T-helper 2 cell treated with Interferon-gamma antibody and Interleukin-4, amounts not matched to agents 100 ng/mL and 5 ng/mL, for 36 hours (primary cell): ENCODE measurements at regions not wholly inside any gene's neighbourhood (a gene's known extent, or its start where the extent isn't known, plus 50 kb on each side); places are given as distances from the start of the nearest gene placed in this dataset.

Experiments used
- intact Hi-C: fragments of 100-400 bp; cut with micrococcal nuclease; formaldehyde crosslinking; loops from one replicate; pipeline ENCODE4 v1.15.1; 2023

- intact Hi-C loops = no loop called here
Observed at GRCh38 chr2:225156853-225157451, 114.7 kb upstream of the DOCK10 start.

GRCh38 chr2:225140723-225141122 is 98.5 kb upstream of the DOCK10 start:
- intact Hi-C loops = no loop called here

DNA sequence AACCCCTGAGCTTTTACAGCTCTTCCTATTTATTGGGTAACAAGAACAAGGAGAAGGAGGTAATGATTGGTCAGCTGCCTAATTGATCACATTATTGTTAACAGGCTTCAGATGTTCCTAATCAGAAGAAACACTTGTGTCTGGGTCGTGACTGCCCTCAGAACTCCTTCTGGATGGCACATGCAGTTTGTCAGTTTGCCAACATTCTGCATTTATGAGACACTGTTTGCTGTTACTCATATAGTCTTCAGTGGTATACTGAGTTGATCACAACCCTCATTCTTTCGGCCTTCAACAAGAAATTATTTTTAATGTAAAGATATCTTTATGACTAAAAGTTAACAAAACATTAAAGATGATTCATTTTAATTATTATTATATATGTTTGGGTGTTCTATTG is 95.7 kb upstream of the DOCK10 start:
- intact Hi-C loops = no loop called here

DNA sequence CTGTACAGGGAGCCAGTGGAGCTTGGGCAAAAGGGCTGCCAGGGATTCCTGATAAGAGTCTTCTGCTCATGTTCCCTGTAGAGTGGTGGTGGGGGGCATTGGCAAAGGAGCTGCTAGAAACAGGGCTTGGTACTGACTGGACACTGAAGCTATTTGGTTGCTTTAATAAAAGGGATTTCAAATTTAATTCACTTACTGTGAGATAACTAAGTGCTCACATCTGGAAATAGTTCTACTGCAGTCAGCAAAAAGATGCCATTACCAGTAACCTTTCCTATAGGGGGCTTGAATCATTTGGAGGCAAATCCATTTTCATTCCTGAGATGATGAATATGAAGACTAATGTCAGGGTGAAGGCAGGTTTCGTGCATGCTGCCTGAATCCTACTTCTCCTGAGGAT is 94.3 kb upstream of the DOCK10 start:
- intact Hi-C loops = no loop called here

DNA sequence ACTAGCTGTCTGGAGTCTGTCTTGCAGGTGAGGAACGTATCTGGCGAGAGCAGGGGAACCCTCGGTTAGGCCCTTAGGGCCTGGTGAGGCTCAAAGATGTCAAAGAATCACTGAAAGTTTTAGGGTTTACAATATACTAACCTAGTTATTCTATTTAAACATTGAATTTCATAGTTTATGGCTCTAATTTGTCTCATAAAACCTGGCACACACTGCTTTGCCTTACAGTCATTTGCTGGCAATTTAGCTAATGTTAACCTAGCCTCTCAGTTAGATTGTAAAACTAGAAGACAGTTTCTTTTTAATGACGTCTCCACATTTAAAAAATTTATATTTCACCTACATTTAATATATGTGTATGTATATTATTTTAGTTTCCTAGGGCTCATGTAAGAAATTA is 89.6 kb upstream of the DOCK10 start:
- intact Hi-C loops = no loop called here

DNA sequence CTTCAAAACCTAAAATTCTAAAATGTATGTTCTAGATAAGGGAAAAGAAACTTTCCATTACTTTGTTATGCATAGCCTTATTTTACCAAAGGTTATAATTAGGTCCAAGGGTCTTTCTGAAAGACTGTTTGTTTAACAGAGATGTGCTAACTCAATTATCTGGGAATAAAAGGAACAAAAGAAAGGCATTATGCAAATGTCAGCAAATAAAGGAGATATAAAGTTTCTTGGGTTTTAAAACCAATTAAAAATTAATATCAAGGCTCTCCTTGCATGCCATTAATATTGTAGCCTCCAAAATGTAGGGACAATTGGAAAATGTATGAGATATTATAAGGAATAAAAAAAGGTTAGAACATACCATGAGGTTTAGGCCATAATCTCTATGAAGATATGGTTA is 87.8 kb upstream of the DOCK10 start:
- intact Hi-C loops = no loop called here

GRCh38 chr2:225124311-225125017 is 82.2 kb upstream of the DOCK10 start:
- intact Hi-C loops = no loop called here

DNA sequence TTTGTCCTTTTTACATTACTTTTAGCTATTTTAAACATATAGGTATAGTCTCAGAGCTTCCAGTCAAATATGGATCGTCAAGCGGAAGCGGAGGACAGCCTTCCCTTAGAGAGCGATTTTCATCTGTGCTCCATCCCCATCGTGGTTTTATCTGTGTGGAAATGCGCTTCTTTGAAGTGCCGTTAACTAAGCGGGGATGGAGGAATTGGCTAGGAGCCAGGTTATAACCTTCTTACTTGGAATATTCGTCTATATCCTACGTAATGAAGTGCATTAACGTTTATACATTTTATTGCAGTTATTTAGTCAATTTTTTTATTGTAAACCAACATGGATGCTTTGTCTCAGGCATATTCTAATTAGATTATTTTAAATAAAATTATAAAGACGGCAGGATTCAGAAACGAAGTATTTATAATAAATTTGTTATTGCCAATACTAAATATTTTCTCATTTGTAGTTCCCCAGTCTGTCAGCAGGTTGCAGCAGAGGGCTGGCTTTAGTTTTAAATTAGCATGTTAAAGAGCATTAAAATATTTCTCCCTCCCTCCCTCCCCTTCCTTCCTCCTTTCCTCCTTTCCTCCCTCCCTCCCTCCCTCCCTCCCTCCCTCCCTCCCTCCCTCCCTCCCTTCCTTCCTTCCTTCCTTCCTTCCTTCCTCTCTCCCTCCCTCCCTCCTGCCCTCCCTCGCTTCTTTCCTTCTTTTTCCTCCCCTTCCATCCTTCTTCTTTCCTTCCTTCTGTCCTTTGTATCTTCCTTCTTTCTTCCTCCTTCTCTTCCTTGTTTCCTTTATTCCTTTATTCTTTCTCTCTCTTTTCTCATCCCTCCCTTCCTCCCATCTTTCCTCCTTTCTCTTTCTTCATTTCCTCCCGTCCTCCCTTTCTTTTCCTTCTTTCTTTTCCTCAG is 80.6 kb upstream of the DOCK10 start:
- intact Hi-C loops = loop anchor here (1.0 kb wide), 1 partner anchor 537 kb away; no protein-coding TSS in a partner anchor

GRCh38 chr2:225122007-225122406 is 79.7 kb upstream of the DOCK10 start:
- intact Hi-C loops = loop anchor here (1.0 kb wide), 1 partner anchor 538 kb away; no protein-coding TSS in a partner anchor

DNA sequence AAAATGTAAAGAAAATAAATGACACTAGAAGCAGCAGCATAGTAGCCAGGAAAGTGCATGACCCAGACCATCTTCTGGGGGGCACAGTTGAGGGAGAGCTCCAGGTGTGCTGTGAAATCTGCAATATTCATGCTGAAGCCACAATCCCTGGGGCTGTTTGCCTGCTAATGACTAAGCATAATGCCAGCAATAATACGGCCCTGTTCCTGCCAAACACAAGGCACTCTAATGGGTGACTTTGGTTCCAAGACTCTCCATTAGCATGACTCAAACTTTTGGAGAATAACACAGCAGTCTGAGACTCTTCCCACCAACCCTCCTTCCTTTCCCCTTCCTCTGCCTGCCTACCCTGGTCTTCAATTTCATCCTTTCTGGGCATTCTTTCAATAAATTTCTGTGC is 77.9 kb upstream of the DOCK10 start:
- intact Hi-C loops = no loop called here

GRCh38 chr2:225117051-225117716 is 74.9 kb upstream of the DOCK10 start:
- intact Hi-C loops = loop anchor here (10.0 kb wide), 1 partner anchor 62 kb away; no protein-coding TSS in a partner anchor

- intact Hi-C loops = loop anchor here (10.0 kb wide), 1 partner anchor 60 kb away; no protein-coding TSS in a partner anchor
Observed at GRCh38 chr2:225114786-225115323, 72.6 kb upstream of the DOCK10 start.

DNA sequence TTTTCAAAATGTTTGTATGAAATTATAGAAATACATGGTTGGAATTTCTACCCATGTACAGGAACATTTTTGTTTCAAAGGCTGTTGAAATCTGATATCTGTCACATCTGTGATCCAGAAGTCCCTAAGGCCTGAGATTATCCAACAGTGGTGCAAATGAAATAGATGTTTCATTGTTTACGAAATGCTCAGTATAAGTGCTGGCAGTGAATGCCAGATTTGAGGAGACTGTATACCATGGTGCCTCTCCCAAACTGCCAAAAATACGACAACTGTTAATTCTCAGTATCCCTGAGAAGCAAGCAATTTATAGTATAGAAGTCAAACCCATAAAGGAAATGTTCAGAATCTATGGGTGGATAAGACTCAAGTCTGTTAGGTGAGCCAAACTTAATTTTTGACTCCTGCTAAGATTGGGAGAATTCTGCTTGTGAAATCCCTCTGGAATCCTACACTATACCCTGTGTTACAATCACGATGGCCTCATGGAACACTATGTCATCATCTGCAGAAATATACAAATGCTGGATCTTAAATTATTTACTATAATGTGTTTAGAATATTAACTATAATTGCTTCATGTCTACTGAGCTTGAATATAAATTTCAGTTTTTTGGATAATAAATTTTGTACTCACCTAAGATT is 71.2 kb upstream of the DOCK10 start:
- intact Hi-C loops = loop anchor here (10.0 kb wide), 1 partner anchor 59 kb away; no protein-coding TSS in a partner anchor

GRCh38 chr2:225112362-225113126 is 70.3 kb upstream of the DOCK10 start:
- intact Hi-C loops = loop anchor here (10.0 kb wide), 1 partner anchor 58 kb away; no protein-coding TSS in a partner anchor

GRCh38 chr2:225108805-225109204 is 66.5 kb upstream of the DOCK10 start:
- intact Hi-C loops = no loop called here

DNA sequence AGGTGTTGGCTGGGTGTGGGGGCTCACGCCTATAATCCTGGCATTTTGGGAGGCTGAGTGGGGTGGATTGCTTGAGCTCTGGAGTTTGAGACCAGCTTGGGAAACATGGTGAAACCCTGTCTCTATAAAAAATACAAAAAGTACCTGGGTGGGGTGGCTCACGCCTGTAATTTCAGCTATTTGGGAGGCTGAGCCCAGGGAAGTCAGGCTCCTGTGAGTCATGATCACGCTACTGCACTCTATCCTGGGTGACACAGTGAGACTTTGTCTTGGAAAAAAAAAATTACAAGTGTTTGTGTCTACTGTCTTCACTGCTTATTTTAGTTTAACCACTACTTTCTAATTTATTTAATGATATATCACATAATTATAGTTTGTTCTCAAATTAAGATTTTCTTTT is 62.7 kb upstream of the DOCK10 start:
- intact Hi-C loops = no loop called here

GRCh38 chr2:225104321-225104720 is 62.1 kb upstream of the DOCK10 start:
- intact Hi-C loops = no loop called here

GRCh38 chr2:225103737-225104141 is 61.5 kb upstream of the DOCK10 start:
- intact Hi-C loops = no loop called here

DNA sequence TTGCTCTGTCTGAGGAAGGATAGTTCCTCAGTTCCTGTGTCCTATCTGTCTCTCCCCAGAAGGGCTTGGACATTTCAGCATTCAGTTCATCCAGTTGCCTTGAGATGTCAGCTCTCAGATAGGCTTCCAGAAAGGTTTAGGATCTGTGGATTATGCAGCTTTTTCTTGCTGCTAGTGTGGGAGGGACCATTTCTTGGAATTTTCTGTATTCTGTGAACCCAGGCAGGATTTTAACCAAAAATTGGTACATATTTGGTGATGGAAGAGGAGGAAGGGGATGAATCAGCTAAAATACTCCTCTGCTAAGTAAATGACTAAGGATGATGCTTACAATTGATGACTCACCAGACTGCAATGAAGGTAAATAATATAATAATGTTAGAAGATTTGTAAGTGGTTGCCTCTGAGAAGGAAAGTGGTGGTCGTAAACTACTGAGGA is 58.6 kb upstream of the DOCK10 start:
- intact Hi-C loops = no loop called here

- intact Hi-C loops = no loop called here
Observed at GRCh38 chr2:225100269-225100668, 58.0 kb upstream of the DOCK10 start.
